K562 (cell line): ENCODE measurements at regions not wholly inside any gene's neighbourhood (a gene's known extent, or its start where the extent isn't known, plus 50 kb on each side); places are given as distances from the start of the nearest gene placed in this dataset.
A peak's percentile ranks its signal among the peaks of the same experiment; 100 is the strongest.

Source experiments
- ATAC-seq: fragments of 200-7000 bp; cut with Tn5 transposase; 3 replicates; pipeline ENCODE4 v1.9.1; 2020; ENCODE audit warnings: moderate library complexity
- BruUV-seq: library from RNA; stranded (reverse); fragments of 400-500 nt; replicated peaks from 2 replicates; lab custom pipeline; 2021; lab: Mats Ljungman, UMichigan
- CTCF ChIA-PET: fragments of 300-600 bp; formaldehyde crosslinking; extraction: SDS; loops from one replicate; lab custom pipeline; 2021; ENCODE audit warnings: low intra/inter-chr PET ratio; lab: Yijun Ruan, JAX
- POLR2A ChIA-PET: fragments of 300-600, 350-650 bp; sonication (Branson Sonifier 250); formaldehyde crosslinking; extraction: SDS; loops from one replicate; lab custom pipeline; 2021; ENCODE audit warnings: antibody characterized with exemption, inconsistent platforms; lab: Yijun Ruan, JAX
- DNase-seq, 4 experiments: peaks; one replicate each; pipeline versions ENCODE4 v3.0.0 to v3.0.0-alpha.2; 2011 to 2018; ENCODE audit warnings: low spot score in 3 of 4, mixed read lengths in 3 of 4; ENCODE audit errors: extremely low read depth in 1 of 4
- FAIRE-seq: peaks from 2 replicates; lab custom pipeline; 2011; peaks lifted over from hg19 to GRCh38; lab: Jason Lieb, UNC
- H2AFZ ChIP-seq: 2 replicates; pipeline ENCODE4 v1.6.0; 2011; ENCODE audit warnings: low read depth, low read length, control low read depth, inconsistent platforms
- H3K27ac ChIP-seq: fragments of 200-600 bp; 3 replicates; pipeline ENCODE4 v1.8.0; 2011; ENCODE audit warnings: low read depth, mild to moderate bottlenecking, control low read depth, inconsistent platforms, low read length, moderate library complexity, mixed read lengths; ENCODE audit errors: extremely low read depth
- H3K27me3 ChIP-seq, 2 experiments: fragments of 300-600 bp in 1 of 2; 2 replicates in 1 of 2; 3 replicates in 1 of 2; pipeline versions ENCODE4 v1.6.0 to v1.8.0; 2011; ENCODE audit warnings: inconsistent platforms in 2 of 2, low read length in 2 of 2, mild to moderate bottlenecking in 1 of 2, mixed read lengths in 1 of 2, moderate library complexity in 1 of 2; ENCODE audit not compliant: control insufficient read depth in 2 of 2, insufficient read depth in 2 of 2
- H3K36me3 ChIP-seq: fragments of 300-600 bp; 3 replicates; pipeline ENCODE4 v1.8.0; 2011; ENCODE audit warnings: mild to moderate bottlenecking, low read length, inconsistent platforms; ENCODE audit not compliant: control insufficient read depth, insufficient read depth
- H3K4me1 ChIP-seq, 2 experiments: fragments of 200-600 bp in 1 of 2; replicated peaks in 1 of 2; 2 replicates in 1 of 2; 3 replicates in 1 of 2; pipeline versions ENCODE4 v1.5.1 to v1.8.0; 2011; ENCODE audit warnings: inconsistent platforms in 2 of 2, low read length in 2 of 2, mild to moderate bottlenecking in 1 of 2, mixed read lengths in 1 of 2, moderate library complexity in 1 of 2; ENCODE audit not compliant: control insufficient read depth in 2 of 2, insufficient read depth in 2 of 2
- H3K4me2 ChIP-seq: 2 replicates; pipeline ENCODE4 v1.6.1; 2011; ENCODE audit warnings: low read length, control low read depth, inconsistent platforms, mixed read lengths; ENCODE audit not compliant: insufficient read depth
- H3K4me3 ChIP-seq: fragments of 200-600 bp; sonication (generic), shearing (Covaris generic); 2 replicates; pipeline ENCODE4 v1.5.1; 2016; ENCODE audit warnings: control low read depth, inconsistent platforms
- H3K79me2 ChIP-seq: fragments of 200-600 bp; 3 replicates; pipeline ENCODE4 v1.8.0; 2011; ENCODE audit warnings: low read length, inconsistent platforms; ENCODE audit not compliant: control insufficient read depth, insufficient read depth
- H3K9ac ChIP-seq, 2 experiments: 2 replicates each; pipeline versions ENCODE4 v1.6.0 to v1.6.1; 2011; ENCODE audit warnings: low read depth in 2 of 2, low read length in 2 of 2, control low read depth in 1 of 2, inconsistent platforms in 1 of 2, mild to moderate bottlenecking in 1 of 2, mixed read lengths in 1 of 2; ENCODE audit not compliant: insufficient read depth in 1 of 2
- H3K9me1 ChIP-seq: one replicate; pipeline ENCODE4 v1.6.0; 2011; ENCODE audit warnings: inconsistent platforms, mild to moderate bottlenecking, low read length, moderate library complexity; ENCODE audit not compliant: control insufficient read depth, insufficient read depth
- H3K9me3 ChIP-seq: replicated peaks from 2 replicates; pipeline ENCODE4 v1.5.1; 2011; ENCODE audit warnings: low read depth, low read length, inconsistent platforms; ENCODE audit not compliant: control insufficient read depth, insufficient read depth
- H4K20me1 ChIP-seq: replicated peaks from 2 replicates; pipeline ENCODE4 v1.6.1; 2011; ENCODE audit warnings: low read length, inconsistent platforms, mixed read lengths; ENCODE audit not compliant: control insufficient read depth, insufficient read depth
- GTF2B ChIP-seq: IDR thresholded peaks from 2 replicates; pipeline ENCODE4 v1.6.1; 2011; ENCODE audit not compliant: insufficient read length; ENCODE audit errors: extremely low read depth
- HMG20A ChIP-seq: fragments of 450-650 bp; formaldehyde crosslinking; conservative IDR thresholded peaks from 2 replicates; pipeline ENCODE4 v1.4.0; 2020; ENCODE audit warnings: mild to moderate bottlenecking, mixed read lengths
- ID3 ChIP-seq, 2 experiments: fragments of 250-450 bp in 1 of 2; fragments of 450-650 bp in 1 of 2; sonication (Bioruptor Pico) in 1 of 2; IDR thresholded peaks; 2 replicates each; pipeline versions ENCODE4 v1.6.1 to v1.8.0; 2016 to 2021; ENCODE audit warnings: mild to moderate bottlenecking in 2 of 2, moderate library complexity in 2 of 2, missing compliant biosample characterization in 1 of 2, missing genetic modification characterization in 1 of 2
- MTA1 ChIP-seq: fragments of 450-650 bp; IDR thresholded peaks from 2 replicates; pipeline ENCODE4 v1.6.1; 2017; ENCODE audit warnings: borderline replicate concordance
- MTF1 ChIP-seq: fragments of 250-450 bp; sonication (Bioruptor Pico); IDR thresholded peaks from 2 replicates; pipeline ENCODE4 v1.9.0; 2021; ENCODE audit warnings: moderate library complexity, mild to moderate bottlenecking, inconsistent platforms, borderline replicate concordance
- MYC ChIP-seq, 2 experiments: fragments of 250-450 bp in 1 of 2; sonication (Bioruptor Pico) in 1 of 2; IDR thresholded peaks; 2 replicates each; pipeline versions ENCODE4 v1.5.1 to v1.6.1; 2012 to 2021; ENCODE audit warnings: low read depth in 2 of 2, borderline replicate concordance in 1 of 2, improper control_type of control experiment in 1 of 2, low read length in 1 of 2, mild to moderate bottlenecking in 1 of 2, moderate library complexity in 1 of 2
- SMAD2 ChIP-seq: fragments of 150-350 bp; IDR thresholded peaks from 2 replicates; pipeline ENCODE4 v1.6.1; 2014; ENCODE audit warnings: low read depth, mild to moderate bottlenecking, low read length
- STAG1 ChIP-seq: sonication (generic); formaldehyde crosslinking; IDR thresholded peaks from 2 replicates; pipeline ENCODE4 v1.5.0; 2020; ENCODE audit warnings: missing genetic modification reagents, borderline replicate concordance
- TAF9B ChIP-seq: fragments of 450-650 bp; IDR thresholded peaks from 2 replicates; pipeline ENCODE4 v1.6.1; 2018; ENCODE audit warnings: mild to moderate bottlenecking; ENCODE audit not compliant: partially characterized antibody
- TEAD1 ChIP-seq, 2 experiments: fragments of 450-650 bp in 1 of 2; sonication (generic) in 1 of 2; formaldehyde crosslinking; IDR thresholded peaks; 2 replicates each; pipeline versions ENCODE4 v1.4.0 to v1.8.0; 2020 to 2022; ENCODE audit warnings: mild to moderate bottlenecking in 2 of 2, missing genetic modification reagents in 1 of 2
- ZNF408 ChIP-seq: fragments of 250-450 bp; sonication (Bioruptor Pico); IDR thresholded peaks from 2 replicates; pipeline ENCODE4 v1.4.0; 2020; ENCODE audit warnings: low read depth, mild to moderate bottlenecking, moderate library complexity
- WGBS: fragments of 100-300 bp; shearing (Covaris generic); methylation state at CpG from one replicate; pipeline ENCODE4 v1.1.6; 2016; ENCODE audit warnings: low coverage, mixed read lengths; ENCODE audit not compliant: insufficient coverage; ENCODE audit errors: missing lambda C conversion rate; 5-methylcytosine and 5-hydroxymethylcytosine counted together
- in situ Hi-C: fragments of 300-500 bp; cut with MboI; formaldehyde crosslinking; loops from 4 replicates; pipeline ENCODE4 v1.15.0; 2018; ENCODE audit warnings: inconsistent platforms, mixed read lengths
- intact Hi-C: fragments of 100-400 bp; cut with micrococcal nuclease; formaldehyde crosslinking; loops from 2 replicates; pipeline ENCODE4 v1.14.2; 2022
- TF ChIP-seq, protein P1 (sequence below), 2 experiments: fragments of 450-650 bp in 1 of 2; IDR thresholded peaks; 2 replicates each; pipeline ENCODE4 v1.6.1; 2011 to 2017; ENCODE audit warnings: low read depth in 2 of 2, antibody characterized with exemption in 1 of 2, borderline replicate concordance in 1 of 2, low read length in 1 of 2, mild to moderate bottlenecking in 1 of 2, mixed read lengths in 1 of 2; ENCODE audit not compliant: control insufficient read depth in 1 of 2
- TF ChIP-seq, protein P2 (sequence below): fragments of 250-450 bp; sonication (Bioruptor Pico); IDR thresholded peaks from 2 replicates; pipeline ENCODE4 v1.6.1; 2021; ENCODE audit warnings: mild to moderate bottlenecking
- TF ChIP-seq, protein P3 (sequence below): fragments of 250-450 bp; sonication (Bioruptor Pico); IDR thresholded peaks from 2 replicates; pipeline ENCODE4 v1.8.0; 2021; ENCODE audit warnings: moderate library complexity, mild to moderate bottlenecking, inconsistent platforms

DNA sequence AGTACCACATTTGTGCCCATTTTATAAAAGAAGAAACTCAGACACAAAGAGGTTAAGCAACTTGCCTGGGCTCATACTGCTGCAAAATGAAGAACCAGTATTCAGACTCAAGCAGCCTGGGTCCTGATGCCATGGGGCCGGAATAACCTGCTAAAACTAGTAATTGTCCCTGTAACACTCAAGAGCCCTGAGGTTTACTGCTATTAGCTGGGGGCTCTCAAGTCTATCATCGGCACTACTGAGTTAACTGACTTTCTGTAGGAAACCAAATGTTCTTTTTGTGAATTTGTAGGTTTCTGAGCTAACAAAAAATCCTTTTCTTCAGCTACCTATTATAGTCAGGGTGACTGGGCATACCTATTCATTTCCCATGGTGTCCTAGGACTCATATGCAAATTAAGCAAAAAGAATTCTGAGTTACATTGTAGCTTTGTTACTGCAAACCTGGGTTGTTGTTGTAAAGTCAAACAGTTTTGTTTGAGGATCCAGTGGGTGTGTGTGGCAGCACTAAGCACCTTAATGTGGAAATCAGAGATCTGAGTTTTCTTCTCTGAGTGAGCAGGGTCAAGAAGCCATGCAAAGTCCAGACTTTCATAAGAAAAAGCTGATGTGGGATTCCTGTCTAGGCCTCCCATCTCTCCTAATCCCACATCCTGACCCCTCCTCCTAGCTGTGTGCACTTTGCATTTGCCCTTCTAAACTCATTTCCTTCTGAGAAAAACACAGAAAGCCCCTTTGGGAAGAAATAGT is 72.4 kb upstream of the TNP1 start (continued):
- TF ChIP-seq, protein P1, sequence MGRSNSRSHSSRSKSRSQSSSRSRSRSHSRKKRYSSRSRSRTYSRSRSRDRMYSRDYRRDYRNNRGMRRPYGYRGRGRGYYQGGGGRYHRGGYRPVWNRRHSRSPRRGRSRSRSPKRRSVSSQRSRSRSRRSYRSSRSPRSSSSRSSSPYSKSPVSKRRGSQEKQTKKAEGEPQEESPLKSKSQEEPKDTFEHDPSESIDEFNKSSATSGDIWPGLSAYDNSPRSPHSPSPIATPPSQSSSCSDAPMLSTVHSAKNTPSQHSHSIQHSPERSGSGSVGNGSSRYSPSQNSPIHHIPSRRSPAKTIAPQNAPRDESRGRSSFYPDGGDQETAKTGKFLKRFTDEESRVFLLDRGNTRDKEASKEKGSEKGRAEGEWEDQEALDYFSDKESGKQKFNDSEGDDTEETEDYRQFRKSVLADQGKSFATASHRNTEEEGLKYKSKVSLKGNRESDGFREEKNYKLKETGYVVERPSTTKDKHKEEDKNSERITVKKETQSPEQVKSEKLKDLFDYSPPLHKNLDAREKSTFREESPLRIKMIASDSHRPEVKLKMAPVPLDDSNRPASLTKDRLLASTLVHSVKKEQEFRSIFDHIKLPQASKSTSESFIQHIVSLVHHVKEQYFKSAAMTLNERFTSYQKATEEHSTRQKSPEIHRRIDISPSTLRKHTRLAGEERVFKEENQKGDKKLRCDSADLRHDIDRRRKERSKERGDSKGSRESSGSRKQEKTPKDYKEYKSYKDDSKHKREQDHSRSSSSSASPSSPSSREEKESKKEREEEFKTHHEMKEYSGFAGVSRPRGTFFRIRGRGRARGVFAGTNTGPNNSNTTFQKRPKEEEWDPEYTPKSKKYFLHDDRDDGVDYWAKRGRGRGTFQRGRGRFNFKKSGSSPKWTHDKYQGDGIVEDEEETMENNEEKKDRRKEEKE (IDR thresholded peaks at IDR 0.05; ENCODE audit: borderline replicate concordance in 1 of 2, control insufficient read depth in 1 of 2, low read depth in 2 of 2, low read length in 1 of 2): peak in 1 of 2 experiments; percentile 27; a peak in 1 of 4 replicates
- TF ChIP-seq HMG20A (CRISPR knock-in tag): no peak
- TF ChIP-seq, all 486 proteins: peak for 8

DNA sequence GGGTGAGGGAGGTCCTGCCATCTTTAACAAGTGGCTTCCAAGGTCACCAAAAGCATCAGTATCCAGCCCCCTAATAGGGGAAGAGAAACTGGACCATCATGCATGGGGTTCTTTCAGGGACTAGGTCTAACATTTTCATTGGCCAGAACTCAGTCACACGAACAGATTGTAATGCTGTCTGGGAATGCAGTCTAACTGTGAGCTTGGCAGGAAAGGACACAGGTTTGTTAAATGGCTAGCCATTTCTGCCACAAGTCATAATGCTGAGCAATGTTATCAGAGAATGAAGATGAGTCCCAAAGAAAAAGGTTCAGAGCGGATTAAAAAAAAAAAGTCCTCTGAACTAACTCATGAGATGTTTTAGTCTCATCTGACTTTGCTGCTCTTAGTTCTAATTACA is 70.9 kb upstream of the TNP1 start:
- 19% methylated on average over 2 of the region's 2 CpGs for WGBS
- in situ Hi-C loops (no loop called here), intact Hi-C loops (no loop called here)
- FAIRE-seq (no peak), DNase-seq (no peak), ATAC-seq (no peak)
- no peak overlapping the region for H3K27ac ChIP-seq
- H3K79me2 ChIP-seq: no peaks in the 10 kb centered on the region
- H3K9me3 ChIP-seq: no peaks in the 10 kb centered on the region
- no peak overlapping the region for H3K4me3 ChIP-seq
- H3K27me3 ChIP-seq: peaks cover 0 to 6% of the 10 kb centered on the region in 2 experiments; a peak in 1 of 5 replicates
- CTCF ChIA-PET: no interaction called here
- no TSS peak for BruUV-seq
- no peak overlapping the region for H3K9ac ChIP-seq
- H3K4me2 ChIP-seq: no peak overlapping the region
- POLR2A ChIA-PET: no interaction called here
- H2AFZ ChIP-seq: no peak overlapping the region
- H3K36me3 ChIP-seq: no peaks in the 10 kb centered on the region
- H3K4me1 ChIP-seq: peaks cover 8 to 18% of the 10 kb centered on the region in 2 experiments
- no peaks in the 10 kb centered on the region for H4K20me1 ChIP-seq
- no peaks in the 10 kb centered on the region for H3K9me1 ChIP-seq
- TF ChIP-seq STAG1 (CRISPR knock-in tag) (no peak), SMAD2 (no peak), ZNF408 (CRISPR knock-in tag) (no peak), TAF9B (no peak), GTF2B (no peak), TEAD1 (CRISPR knock-in tag; IDR thresholded peaks at IDR 0.05) (no peak), ID3 (CRISPR knock-in tag; IDR thresholded peaks at IDR 0.05) (no peak), ID3 (tag; IDR thresholded peaks at IDR 0.05) (no peak), MTF1 (CRISPR knock-in tag) (no peak), MYC (IDR thresholded peaks at IDR 0.05; ENCODE audit: low read depth, low read length) (no peak), MYC (CRISPR knock-in tag; IDR thresholded peaks at IDR 0.05; ENCODE audit: borderline replicate concordance, low read depth) (no peak), MTA1 (no peak)
- TF ChIP-seq, protein P2, sequence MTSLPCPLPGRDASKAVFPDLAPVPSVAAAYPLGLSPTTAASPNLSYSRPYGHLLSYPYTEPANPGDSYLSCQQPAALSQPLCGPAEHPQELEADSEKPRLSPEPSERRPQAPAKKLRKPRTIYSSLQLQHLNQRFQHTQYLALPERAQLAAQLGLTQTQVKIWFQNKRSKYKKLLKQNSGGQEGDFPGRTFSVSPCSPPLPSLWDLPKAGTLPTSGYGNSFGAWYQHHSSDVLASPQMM (CRISPR knock-in tag): no peak
- TF ChIP-seq, protein P3, sequence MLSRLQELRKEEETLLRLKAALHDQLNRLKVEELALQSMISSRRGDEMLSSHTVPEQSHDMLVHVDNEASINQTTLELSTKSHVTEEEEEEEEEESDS (CRISPR knock-in tag): no peak
